Breast epithelium (tissue), 3 donors: ENCODE measurements at regions not wholly inside any gene's neighbourhood (a gene's known extent, or its start where the extent isn't known, plus 50 kb on each side); places are given as distances from the start of the nearest gene placed in this dataset.

Source experiments
- POLR2A ChIP-seq: fragments of 450-650 bp; IDR thresholded peaks from one replicate; pipeline ENCODE4 v1.6.1; 2016; ENCODE audit warnings: antibody characterized with exemption, mild to moderate bottlenecking, moderate library complexity
- POLR2AphosphoS5 ChIP-seq, 3 donors: sonication (generic); formaldehyde crosslinking; IDR thresholded peaks; one replicate each; pipeline ENCODE4 v1.6.1; 2017; ENCODE audit warnings: antibody characterized with exemption in 3 of 3
- TF ChIP-seq, protein P1 (sequence below), 3 donors: fragments of 450-650 bp; IDR thresholded peaks; one replicate each; pipeline ENCODE4 v1.5.1; 2016 to 2017; ENCODE audit warnings: antibody characterized with exemption in 3 of 3, mild to moderate bottlenecking in 3 of 3, moderate library complexity in 3 of 3

DNA sequence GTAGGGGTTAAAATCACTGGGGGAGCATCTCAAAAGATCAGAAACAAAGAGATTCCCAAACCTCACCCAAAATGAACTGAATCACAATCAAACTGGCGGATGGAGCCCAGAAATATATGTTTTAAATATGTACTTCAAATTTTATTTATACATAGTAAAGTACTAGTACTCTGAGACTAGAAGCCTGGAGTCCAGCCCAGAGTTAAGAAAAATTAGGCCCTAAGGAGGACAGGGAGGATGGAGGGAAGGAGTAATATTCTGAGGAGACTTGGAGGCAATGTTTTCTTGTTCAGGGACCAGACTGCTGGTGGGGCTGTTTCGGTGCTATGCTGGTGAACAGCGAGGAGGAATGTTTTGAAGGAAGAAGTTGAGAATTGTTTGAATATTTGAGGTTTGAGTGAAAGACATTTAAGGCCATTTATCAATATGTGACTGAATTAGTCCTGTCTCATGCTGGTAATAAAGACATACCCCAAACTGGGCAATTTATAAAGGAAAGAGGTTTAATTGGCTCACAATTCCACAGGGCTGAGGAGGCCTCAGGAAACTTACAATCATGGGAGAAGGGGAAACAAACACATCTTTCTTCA, 552.4 kb upstream of the DAB2 start:
- TF ChIP-seq, protein P1, sequence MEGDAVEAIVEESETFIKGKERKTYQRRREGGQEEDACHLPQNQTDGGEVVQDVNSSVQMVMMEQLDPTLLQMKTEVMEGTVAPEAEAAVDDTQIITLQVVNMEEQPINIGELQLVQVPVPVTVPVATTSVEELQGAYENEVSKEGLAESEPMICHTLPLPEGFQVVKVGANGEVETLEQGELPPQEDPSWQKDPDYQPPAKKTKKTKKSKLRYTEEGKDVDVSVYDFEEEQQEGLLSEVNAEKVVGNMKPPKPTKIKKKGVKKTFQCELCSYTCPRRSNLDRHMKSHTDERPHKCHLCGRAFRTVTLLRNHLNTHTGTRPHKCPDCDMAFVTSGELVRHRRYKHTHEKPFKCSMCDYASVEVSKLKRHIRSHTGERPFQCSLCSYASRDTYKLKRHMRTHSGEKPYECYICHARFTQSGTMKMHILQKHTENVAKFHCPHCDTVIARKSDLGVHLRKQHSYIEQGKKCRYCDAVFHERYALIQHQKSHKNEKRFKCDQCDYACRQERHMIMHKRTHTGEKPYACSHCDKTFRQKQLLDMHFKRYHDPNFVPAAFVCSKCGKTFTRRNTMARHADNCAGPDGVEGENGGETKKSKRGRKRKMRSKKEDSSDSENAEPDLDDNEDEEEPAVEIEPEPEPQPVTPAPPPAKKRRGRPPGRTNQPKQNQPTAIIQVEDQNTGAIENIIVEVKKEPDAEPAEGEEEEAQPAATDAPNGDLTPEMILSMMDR (IDR thresholded peaks at IDR 0.05): no peak
- TF ChIP-seq POLR2A: no peak
- TF ChIP-seq POLR2AphosphoS5 (IDR thresholded peaks at IDR 0.05): no peak
